Mammary epithelial cell (primary cell): ENCODE measurements at regions not wholly inside any gene's neighbourhood (a gene's known extent, or its start where the extent isn't known, plus 50 kb on each side); places are given as distances from the start of the nearest gene placed in this dataset.

Source experiments
- CTCF ChIP-seq, 2 donors: IDR thresholded peaks in 1 of 2; conservative IDR thresholded peaks in 1 of 2; 2 replicates each; pipeline ENCODE4 v1.5.1; 2011 to 2012; ENCODE audit warnings: inconsistent platforms in 2 of 2, low read length in 2 of 2, mild to moderate bottlenecking in 2 of 2, control low read depth in 1 of 2, low read depth in 1 of 2; ENCODE audit not compliant: insufficient read depth in 1 of 2; ENCODE audit errors: extremely low read depth in 1 of 2
- EZH2 ChIP-seq: IDR thresholded peaks from 2 replicates; pipeline ENCODE4 v1.6.1; 2012; ENCODE audit warnings: low read length, inconsistent platforms, borderline replicate concordance

GRCh38 chr15:98581715-98582114, 66.6 kb upstream of the IGF1R start:
- TF ChIP-seq CTCF (conservative IDR thresholded peaks at IDR 0.05 in 1 of 2, IDR thresholded peaks at IDR 0.05 in 1 of 2; ENCODE audit: extremely low read depth in 1 of 2, insufficient read depth in 1 of 2, low read depth in 1 of 2, low read length in 2 of 2) (peak; percentile 23 to 40), EZH2 (no peak)
